A673 (cell line): ENCODE measurements at regions not wholly inside any gene's neighbourhood (a gene's known extent, or its start where the extent isn't known, plus 50 kb on each side); places are given as distances from the start of the nearest gene placed in this dataset.
"Not testable (repeated sequence)": the region's sequence is repeated elsewhere in the genome, so short reads cannot be mapped to it uniquely, and the experiment has no call there.

Experiments used
- EZH2 ChIP-seq: fragments of 200-600 bp; sonication (generic); IDR thresholded peaks from 2 replicates; pipeline ENCODE4 v1.6.1; 2017; ENCODE audit warnings: borderline replicate concordance, low read depth, mild to moderate bottlenecking, mixed read lengths, antibody characterized with exemption, low read length; ENCODE audit not compliant: poor library complexity, severe bottlenecking
- TF ChIP-seq, protein P1 (sequence below): fragments of 300-800, 200-600 bp; sonication (generic); conservative IDR thresholded peaks from 2 replicates; pipeline ENCODE4 v1.5.1; 2017; ENCODE audit warnings: low read depth, mild to moderate bottlenecking, antibody characterized with exemption, low read length, moderate library complexity, mixed read lengths

DNA sequence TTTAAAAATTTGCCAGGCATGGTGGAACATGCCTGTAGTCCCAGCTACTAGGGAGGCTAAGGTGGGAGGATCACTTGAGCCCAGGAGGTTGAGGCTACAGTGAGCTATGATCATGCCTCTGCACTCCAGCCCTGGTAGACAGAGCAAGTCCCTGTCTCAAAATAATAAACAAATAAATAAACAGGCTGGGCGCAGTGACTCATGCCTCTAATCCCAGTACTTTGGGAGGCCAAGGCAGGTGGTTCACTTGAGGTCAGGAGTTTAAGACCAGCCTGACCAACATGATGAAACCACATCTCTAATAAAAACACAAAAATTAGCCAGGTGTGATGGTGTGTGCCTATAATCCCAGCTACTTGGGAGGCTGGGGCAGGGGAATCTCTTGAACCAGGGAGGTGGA lies 183.0 kb downstream of the SKIDA1 start:
- TF ChIP-seq, protein P1, sequence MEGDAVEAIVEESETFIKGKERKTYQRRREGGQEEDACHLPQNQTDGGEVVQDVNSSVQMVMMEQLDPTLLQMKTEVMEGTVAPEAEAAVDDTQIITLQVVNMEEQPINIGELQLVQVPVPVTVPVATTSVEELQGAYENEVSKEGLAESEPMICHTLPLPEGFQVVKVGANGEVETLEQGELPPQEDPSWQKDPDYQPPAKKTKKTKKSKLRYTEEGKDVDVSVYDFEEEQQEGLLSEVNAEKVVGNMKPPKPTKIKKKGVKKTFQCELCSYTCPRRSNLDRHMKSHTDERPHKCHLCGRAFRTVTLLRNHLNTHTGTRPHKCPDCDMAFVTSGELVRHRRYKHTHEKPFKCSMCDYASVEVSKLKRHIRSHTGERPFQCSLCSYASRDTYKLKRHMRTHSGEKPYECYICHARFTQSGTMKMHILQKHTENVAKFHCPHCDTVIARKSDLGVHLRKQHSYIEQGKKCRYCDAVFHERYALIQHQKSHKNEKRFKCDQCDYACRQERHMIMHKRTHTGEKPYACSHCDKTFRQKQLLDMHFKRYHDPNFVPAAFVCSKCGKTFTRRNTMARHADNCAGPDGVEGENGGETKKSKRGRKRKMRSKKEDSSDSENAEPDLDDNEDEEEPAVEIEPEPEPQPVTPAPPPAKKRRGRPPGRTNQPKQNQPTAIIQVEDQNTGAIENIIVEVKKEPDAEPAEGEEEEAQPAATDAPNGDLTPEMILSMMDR, result not testable (repeated sequence)
- not testable (repeated sequence) for TF ChIP-seq EZH2
